ENCODE measurements at regions not wholly inside any gene's neighbourhood (a gene's known extent, or its start where the extent isn't known, plus 50 kb on each side); places are given as distances from the start of the nearest gene placed in this dataset.

DNA sequence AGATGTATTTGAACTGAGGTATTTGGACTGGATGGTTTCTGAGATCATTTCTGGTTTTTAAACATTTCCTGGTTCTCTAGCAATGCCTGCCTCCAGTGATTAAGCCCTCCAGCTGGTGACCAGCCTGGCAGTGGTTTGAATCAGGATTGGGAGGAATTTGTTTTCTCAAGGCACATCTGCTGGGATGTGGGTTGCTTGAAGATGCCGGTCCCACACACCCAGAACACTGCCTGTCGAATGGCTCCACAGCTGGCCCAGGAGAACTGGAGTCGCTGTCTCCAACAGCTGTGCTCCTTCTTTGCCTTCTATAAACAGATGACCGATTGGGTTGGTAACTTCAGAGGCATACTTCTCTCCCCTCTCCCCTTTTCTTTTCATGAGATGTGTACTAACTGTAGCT lies 258.0 kb upstream of the DDHD1 start:
- TF ChIP-seq POLR2A (IDR thresholded peaks at IDR 0.05) (no peak), EP300 (IDR thresholded peaks at IDR 0.05) (no peak)
- TF ChIP-seq, protein P1, sequence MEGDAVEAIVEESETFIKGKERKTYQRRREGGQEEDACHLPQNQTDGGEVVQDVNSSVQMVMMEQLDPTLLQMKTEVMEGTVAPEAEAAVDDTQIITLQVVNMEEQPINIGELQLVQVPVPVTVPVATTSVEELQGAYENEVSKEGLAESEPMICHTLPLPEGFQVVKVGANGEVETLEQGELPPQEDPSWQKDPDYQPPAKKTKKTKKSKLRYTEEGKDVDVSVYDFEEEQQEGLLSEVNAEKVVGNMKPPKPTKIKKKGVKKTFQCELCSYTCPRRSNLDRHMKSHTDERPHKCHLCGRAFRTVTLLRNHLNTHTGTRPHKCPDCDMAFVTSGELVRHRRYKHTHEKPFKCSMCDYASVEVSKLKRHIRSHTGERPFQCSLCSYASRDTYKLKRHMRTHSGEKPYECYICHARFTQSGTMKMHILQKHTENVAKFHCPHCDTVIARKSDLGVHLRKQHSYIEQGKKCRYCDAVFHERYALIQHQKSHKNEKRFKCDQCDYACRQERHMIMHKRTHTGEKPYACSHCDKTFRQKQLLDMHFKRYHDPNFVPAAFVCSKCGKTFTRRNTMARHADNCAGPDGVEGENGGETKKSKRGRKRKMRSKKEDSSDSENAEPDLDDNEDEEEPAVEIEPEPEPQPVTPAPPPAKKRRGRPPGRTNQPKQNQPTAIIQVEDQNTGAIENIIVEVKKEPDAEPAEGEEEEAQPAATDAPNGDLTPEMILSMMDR (IDR thresholded peaks at IDR 0.05): no peak
